ENCODE measurements at regions not wholly inside any gene's neighbourhood (a gene's known extent, or its start where the extent isn't known, plus 50 kb on each side); places are given as distances from the start of the nearest gene placed in this dataset.

DNA sequence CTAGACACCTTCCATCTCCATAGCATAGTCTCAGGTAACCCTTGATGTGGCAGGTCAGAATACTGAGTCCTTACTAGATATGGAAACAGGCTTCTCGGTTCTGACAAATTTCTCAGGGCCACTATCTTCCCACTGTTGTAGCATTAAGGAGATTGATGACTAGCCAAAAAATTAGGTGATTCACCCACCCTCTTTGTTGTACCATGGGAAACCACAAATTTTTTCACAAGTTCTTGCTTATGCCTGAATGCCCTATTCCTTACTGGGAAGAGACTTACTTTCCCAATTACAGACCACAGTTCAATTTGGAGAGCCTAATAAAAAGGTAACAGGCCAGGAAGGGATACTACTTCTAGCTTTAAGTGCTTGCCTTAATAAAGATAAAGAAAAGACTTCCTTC is 948.8 kb downstream of the GRM8 start:
- TF ChIP-seq, protein P1, sequence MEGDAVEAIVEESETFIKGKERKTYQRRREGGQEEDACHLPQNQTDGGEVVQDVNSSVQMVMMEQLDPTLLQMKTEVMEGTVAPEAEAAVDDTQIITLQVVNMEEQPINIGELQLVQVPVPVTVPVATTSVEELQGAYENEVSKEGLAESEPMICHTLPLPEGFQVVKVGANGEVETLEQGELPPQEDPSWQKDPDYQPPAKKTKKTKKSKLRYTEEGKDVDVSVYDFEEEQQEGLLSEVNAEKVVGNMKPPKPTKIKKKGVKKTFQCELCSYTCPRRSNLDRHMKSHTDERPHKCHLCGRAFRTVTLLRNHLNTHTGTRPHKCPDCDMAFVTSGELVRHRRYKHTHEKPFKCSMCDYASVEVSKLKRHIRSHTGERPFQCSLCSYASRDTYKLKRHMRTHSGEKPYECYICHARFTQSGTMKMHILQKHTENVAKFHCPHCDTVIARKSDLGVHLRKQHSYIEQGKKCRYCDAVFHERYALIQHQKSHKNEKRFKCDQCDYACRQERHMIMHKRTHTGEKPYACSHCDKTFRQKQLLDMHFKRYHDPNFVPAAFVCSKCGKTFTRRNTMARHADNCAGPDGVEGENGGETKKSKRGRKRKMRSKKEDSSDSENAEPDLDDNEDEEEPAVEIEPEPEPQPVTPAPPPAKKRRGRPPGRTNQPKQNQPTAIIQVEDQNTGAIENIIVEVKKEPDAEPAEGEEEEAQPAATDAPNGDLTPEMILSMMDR (IDR thresholded peaks at IDR 0.05; ENCODE audit: control insufficient read depth, insufficient read depth, low read depth, low read length, missing control alignments) = no peak
- no peak for DNase-seq (ENCODE audit: low read depth)
- no peak overlapping the region for H3K4me3 ChIP-seq (ENCODE audit: control insufficient read depth, low read depth, low read length)

DNA sequence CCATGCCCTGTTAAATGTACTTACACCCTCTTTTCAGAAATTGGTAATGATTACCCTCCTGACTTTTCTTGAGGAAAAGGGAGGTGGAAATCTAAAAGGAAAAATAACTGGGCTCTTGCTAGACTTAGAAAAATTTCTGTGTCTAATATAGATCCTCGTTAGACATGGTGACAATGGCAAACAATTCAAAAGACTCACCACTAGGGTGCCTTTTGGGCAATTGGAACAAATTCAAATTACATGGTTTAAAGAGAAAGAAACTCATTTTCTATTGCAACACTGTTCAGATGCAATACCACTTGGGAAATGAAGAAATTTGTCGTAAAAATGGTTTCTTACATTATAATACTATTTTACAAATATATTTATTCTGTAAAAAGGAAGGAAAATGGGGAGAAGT is 950.1 kb downstream of the GRM8 start:
- H3K4me3 ChIP-seq (ENCODE audit: control insufficient read depth, low read depth, low read length) = no peak overlapping the region
- TF ChIP-seq, protein P1 (IDR thresholded peaks at IDR 0.05; ENCODE audit: control insufficient read depth, insufficient read depth, low read depth, low read length, missing control alignments) = no peak
- DNase-seq (ENCODE audit: low read depth) = no peak

DNA sequence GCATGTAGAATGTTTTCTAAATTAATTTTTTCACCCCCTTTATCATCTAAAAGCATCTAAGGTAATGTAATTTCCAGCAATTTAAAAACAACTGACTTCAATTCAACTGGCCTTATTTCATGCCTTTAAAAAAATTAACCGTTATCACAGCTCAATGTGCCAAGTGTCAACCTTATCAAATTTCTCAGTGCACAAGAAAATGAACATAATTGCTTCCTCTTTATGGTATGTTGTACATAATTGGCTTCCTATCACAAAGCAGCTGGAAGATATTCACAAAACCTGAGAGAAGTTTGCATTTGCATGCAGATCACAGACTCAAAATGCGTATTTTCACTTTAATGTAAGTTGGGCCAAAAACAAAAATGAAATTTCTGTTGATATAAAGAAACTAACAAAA is 966.4 kb downstream of the GRM8 start:
- no peak for DNase-seq (ENCODE audit: low read depth)
- TF ChIP-seq, protein P1 (IDR thresholded peaks at IDR 0.05; ENCODE audit: control insufficient read depth, insufficient read depth, low read depth, low read length, missing control alignments) = no peak
- H3K4me3 ChIP-seq (ENCODE audit: control insufficient read depth, low read depth, low read length) = no peak overlapping the region

DNA sequence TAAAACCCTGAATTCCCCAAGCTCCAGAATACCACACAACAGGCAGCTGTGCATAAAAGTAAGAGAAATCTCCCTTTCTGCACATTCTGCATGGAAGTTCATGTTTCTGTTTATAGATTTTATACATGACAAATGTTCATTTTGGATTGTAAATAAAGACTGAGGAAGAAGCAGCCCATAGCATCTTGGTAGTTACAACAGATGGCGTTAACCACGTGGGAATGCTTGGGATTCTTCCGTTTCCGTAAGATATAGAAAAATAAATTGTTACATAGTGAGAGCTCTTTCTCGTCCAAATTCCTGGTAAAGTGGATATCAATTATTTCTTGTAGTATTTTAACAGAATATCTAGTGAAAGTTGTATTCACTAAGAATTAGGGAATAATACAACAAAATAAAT is 1016.5 kb downstream of the GRM8 start:
- TF ChIP-seq, protein P1 (IDR thresholded peaks at IDR 0.05; ENCODE audit: control insufficient read depth, insufficient read depth, low read depth, low read length, missing control alignments) = no peak
- DNase-seq (ENCODE audit: low read depth) = no peak
- H3K4me3 ChIP-seq (ENCODE audit: control insufficient read depth, low read depth, low read length) = no peak overlapping the region

DNA sequence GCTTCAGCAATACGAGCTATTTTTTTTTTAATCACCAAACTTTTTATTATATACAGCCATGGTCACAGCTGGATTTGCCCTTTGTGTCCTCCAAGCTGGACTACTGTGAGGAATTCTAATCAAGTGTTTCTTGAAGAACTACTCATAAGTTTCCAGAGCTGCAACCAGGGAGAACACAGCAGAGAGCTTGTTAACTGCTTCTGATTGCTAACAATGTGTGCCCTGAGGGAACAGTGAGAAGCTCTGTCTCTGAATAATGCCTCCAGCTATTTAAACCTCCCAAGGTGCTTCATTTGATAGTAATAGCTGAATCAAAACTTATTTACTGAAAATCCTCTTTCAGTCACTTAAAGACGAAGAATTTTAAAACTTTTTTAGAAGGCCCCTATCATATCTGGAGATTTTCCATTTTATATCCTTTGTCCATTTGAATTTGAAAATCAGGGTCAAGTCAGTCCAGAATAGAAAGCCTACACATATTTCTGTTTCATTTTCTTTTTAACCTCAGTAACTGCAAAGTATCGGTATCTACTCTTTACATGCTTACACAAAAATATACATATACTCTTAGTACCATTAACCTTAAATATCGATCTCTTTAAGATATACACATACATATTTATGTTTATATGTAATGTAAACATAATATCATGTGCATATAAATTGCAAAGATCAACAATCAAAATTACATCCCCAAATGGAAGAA is 1024.2 kb downstream of the GRM8 start:
- TF ChIP-seq, protein P1 (IDR thresholded peaks at IDR 0.05; ENCODE audit: control insufficient read depth, insufficient read depth, low read depth, low read length, missing control alignments) = no peak
- no peak for DNase-seq (ENCODE audit: low read depth)
- H3K4me3 ChIP-seq (ENCODE audit: control insufficient read depth, low read depth, low read length) = no peak overlapping the region

DNA sequence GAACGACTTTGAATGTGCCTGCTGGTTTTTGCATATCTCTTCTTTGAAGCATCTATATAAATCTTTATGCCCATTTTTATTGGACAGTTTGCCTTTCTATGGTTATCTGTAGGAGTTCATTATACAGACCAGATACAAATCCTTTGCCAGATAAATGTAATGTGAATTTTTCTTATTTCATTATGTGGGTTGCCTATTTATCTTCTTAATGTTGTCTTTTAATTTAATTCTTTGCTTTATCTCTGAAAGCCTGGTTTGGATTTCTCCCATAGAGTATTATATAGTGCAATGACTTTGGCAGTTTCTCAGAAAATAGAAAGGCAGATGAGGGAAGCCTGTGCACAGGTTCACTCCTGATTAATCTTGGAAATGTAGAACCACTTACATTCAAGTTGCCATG is 1025.1 kb downstream of the GRM8 start:
- TF ChIP-seq, protein P1 (IDR thresholded peaks at IDR 0.05; ENCODE audit: control insufficient read depth, insufficient read depth, low read depth, low read length, missing control alignments) = no peak
- no peak for DNase-seq (ENCODE audit: low read depth)
- H3K4me3 ChIP-seq (ENCODE audit: control insufficient read depth, low read depth, low read length) = no peak overlapping the region

All from AG09309 (cell line).